ENCODE measurements at regions not wholly inside any gene's neighbourhood (a gene's known extent, or its start where the extent isn't known, plus 50 kb on each side); places are given as distances from the start of the nearest gene placed in this dataset.

- TF ChIP-seq ZNF770 (CRISPR knock-in tag; IDR thresholded peaks at IDR 0.05) (no peak), ZBTB10 (CRISPR knock-in tag; IDR thresholded peaks at IDR 0.05; ENCODE audit: borderline replicate concordance) (no peak), NFIB (CRISPR knock-in tag; IDR thresholded peaks at IDR 0.05; ENCODE audit: borderline replicate concordance) (no peak)
These were observed 63.3 kb upstream of the PRDM1 start (continued) for GRCh38 chr6:106022801-106023200.

DNA sequence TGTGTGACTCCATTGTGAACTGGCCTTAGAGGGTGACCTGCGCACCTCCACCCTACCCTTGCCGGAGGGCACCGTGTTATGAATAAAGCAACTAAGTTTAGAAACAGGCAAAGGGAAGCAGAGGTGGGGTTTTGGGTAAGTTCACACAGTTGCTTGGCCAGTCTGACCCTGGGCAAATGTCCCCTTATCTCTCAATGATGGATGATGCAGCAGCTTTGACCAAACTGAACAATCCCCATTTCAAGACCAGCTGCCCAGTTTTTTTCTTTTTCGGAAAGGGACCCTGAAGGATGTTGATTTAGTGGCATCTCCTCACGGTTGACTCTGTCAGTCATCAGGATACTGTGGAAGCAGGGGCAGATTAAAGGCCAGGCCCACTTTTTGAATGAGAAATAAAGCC, 68.7 kb upstream of the PRDM1 start:
- Histone ChIP-seq H3K4me2 (ENCODE audit: low read depth, low read length) (no peak overlapping the region), H3K4me3 (replicated peaks in 1 of 3; ENCODE audit: insufficient read depth in 1 of 3, low read depth in 2 of 3, low read length in 3 of 3) (no peak overlapping the region), H2AFZ (ENCODE audit: low read length) (no peak overlapping the region), H3K9me3 (ENCODE audit: low read length) (no peaks in the 10 kb centered on the region), H3K4me1 (ENCODE audit: insufficient read depth, low read length) (no peaks in the 10 kb centered on the region), H3K27me3 (ENCODE audit: control insufficient read depth in 1 of 2, insufficient read depth in 2 of 2, low read length in 2 of 2) (peaks cover 0 to 5% of the 10 kb centered on the region in 2 experiments; a peak in 4 of 5 replicates), H3K79me2 (ENCODE audit: insufficient read depth, low read length) (no peaks in the 10 kb centered on the region), H3K36me3 (replicated peaks in 1 of 2; ENCODE audit: control insufficient read depth in 1 of 2, insufficient read depth in 2 of 2, low read length in 2 of 2) (no peaks in the 10 kb centered on the region), H3K9ac (ENCODE audit: insufficient read depth, low read depth, low read length) (no peak overlapping the region), H3K27ac (ENCODE audit: extremely low read length, insufficient read depth, low read length) (no peak overlapping the region), H4K20me1 (ENCODE audit: insufficient read depth, low read length) (no peaks in the 10 kb centered on the region)
- ATAC-seq (no peak), DNase-seq (ENCODE audit: low spot score) (no peak), FAIRE-seq (no peak)
- intact Hi-C loops (cut with micrococcal nuclease; ENCODE audit: unreplicated experiment) = no loop called here
- BruUV-seq (replicated peaks) = no TSS peak
- in situ Hi-C loops (cut with HindIII; ENCODE audit: extremely low pct_ligation_motif_present, low pct_unique_long_range_greater_than_20kb) = no loop called here
- CTCF ChIA-PET (ENCODE audit: low intra/inter-chr PET ratio, low total read pairs) = no interaction called here
- POLR2A ChIA-PET = no interaction called here
- 12% methylated on average over 5 of the region's 5 CpGs for WGBS (ENCODE audit: low lambda C conversion rate)
- TF ChIP-seq THAP8 (CRISPR knock-in tag; IDR thresholded peaks at IDR 0.05; ENCODE audit: borderline replicate concordance) = no peak
- no peak for TF ChIP-seq ZNF773 (CRISPR knock-in tag; IDR thresholded peaks at IDR 0.05; ENCODE audit: borderline replicate concordance)
- no peak for TF ChIP-seq AKAP8 (CRISPR knock-in tag; IDR thresholded peaks at IDR 0.05)
- no peak for TF ChIP-seq PITX1 (CRISPR knock-in tag; IDR thresholded peaks at IDR 0.05)
- TF ChIP-seq ZNF563 (CRISPR knock-in tag; IDR thresholded peaks at IDR 0.05) = no peak
- TF ChIP-seq TSC22D2 (CRISPR knock-in tag; IDR thresholded peaks at IDR 0.05; ENCODE audit: borderline replicate concordance) = no peak
- no peak for TF ChIP-seq HMG20A (CRISPR knock-in tag; IDR thresholded peaks at IDR 0.05; ENCODE audit: borderline replicate concordance)
- TF ChIP-seq SRSF4 (IDR thresholded peaks at IDR 0.05; ENCODE audit: low read depth, low read length, poor library complexity, severe bottlenecking) = no peak
- TF ChIP-seq TAF15 (IDR thresholded peaks at IDR 0.05; ENCODE audit: low read depth, low read length, poor library complexity, severe bottlenecking) = no peak
- no peak for TF ChIP-seq ZNF224 (CRISPR knock-in tag; IDR thresholded peaks at IDR 0.05)
- no peak for TF ChIP-seq ELF1 (CRISPR knock-in tag; IDR thresholded peaks at IDR 0.05)
- no peak for TF ChIP-seq ZSCAN9 (CRISPR knock-in tag; IDR thresholded peaks at IDR 0.05; ENCODE audit: borderline replicate concordance)
- TF ChIP-seq, protein P1, sequence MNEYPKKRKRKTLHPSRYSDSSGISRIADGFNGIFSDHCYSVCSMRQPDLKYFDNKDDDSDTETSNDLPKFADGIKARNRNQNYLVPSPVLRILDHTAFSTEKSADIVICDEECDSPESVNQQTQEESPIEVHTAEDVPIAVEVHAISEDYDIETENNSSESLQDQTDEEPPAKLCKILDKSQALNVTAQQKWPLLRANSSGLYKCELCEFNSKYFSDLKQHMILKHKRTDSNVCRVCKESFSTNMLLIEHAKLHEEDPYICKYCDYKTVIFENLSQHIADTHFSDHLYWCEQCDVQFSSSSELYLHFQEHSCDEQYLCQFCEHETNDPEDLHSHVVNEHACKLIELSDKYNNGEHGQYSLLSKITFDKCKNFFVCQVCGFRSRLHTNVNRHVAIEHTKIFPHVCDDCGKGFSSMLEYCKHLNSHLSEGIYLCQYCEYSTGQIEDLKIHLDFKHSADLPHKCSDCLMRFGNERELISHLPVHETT (CRISPR knock-in tag; conservative IDR thresholded peaks at IDR 0.05) = no peak
- TF ChIP-seq ZNF75D (CRISPR knock-in tag; IDR thresholded peaks at IDR 0.05; ENCODE audit: borderline replicate concordance) = no peak
- no peak for TF ChIP-seq BRD4 (CRISPR knock-in tag; IDR thresholded peaks at IDR 0.05)
- no peak for TF ChIP-seq RFXAP (CRISPR knock-in tag; IDR thresholded peaks at IDR 0.05; ENCODE audit: borderline replicate concordance)
